HCT116 (cell line): ENCODE measurements at regions not wholly inside any gene's neighbourhood (a gene's known extent, or its start where the extent isn't known, plus 50 kb on each side); places are given as distances from the start of the nearest gene placed in this dataset.

Experiments
- ATAC-seq: fragments of 200-7000 bp; cut with Tn5 transposase; 2 replicates; pipeline ENCODE4 v1.9.1; 2020; ENCODE audit warnings: mild to moderate bottlenecking, moderate library complexity
- BruUV-seq: library from RNA; stranded (reverse); fragments of 400-500 nt; replicated peaks from 2 replicates; lab custom pipeline; 2021; lab: Mats Ljungman, UMichigan
- CTCF ChIA-PET: fragments of 300-600 bp; sonication (Branson Sonifier 250); formaldehyde crosslinking; loops from one replicate; lab custom pipeline; 2021; ENCODE audit warnings: antibody characterized with exemption; lab: Charles Lee
- POLR2A ChIA-PET: fragments of 300-600, 350-600 bp; sonication (Branson Sonifier 250); formaldehyde crosslinking; loops from one replicate; lab custom pipeline; 2021; ENCODE audit warnings: antibody characterized with exemption; lab: Charles Lee
- RAD21 ChIA-PET, 2 experiments: fragments of 300-600 bp; sonication (Branson Sonifier 250); formaldehyde crosslinking; loops; one replicate each; lab custom pipeline; 2023; ENCODE audit warnings: low total read pairs in 2 of 2; ENCODE audit not compliant: uncharacterized antibody in 2 of 2, unreplicated experiment in 2 of 2, low non-redundant PET in 1 of 2; lab: Charles Lee
- DNase-seq: peaks from one replicate; pipeline ENCODE4 v3.0.0-alpha.2; 2010; ENCODE audit warnings: low read depth, low spot score
- H2AFZ ChIP-seq: fragments of 200-600 bp; shearing (Covaris generic), sonication (generic); 2 replicates; pipeline ENCODE4 v1.6.1; 2017; ENCODE audit warnings: low read depth, mixed run types, mixed read lengths, antibody characterized with exemption, low read length; ENCODE audit not compliant: poor library complexity, severe bottlenecking
- H3K27ac ChIP-seq: 2 replicates; pipeline ENCODE4 v1.5.1; 2012; ENCODE audit warnings: low read depth, low read length
- H3K27me3 ChIP-seq: fragments of 200-600 bp; sonication (generic); 2 replicates; pipeline ENCODE4 v1.6.1; 2016; ENCODE audit warnings: mixed run types, low read length, mixed read lengths; ENCODE audit not compliant: insufficient read depth
- H3K36me3 ChIP-seq, 2 experiments: fragments of 200-500 bp in 1 of 2; fragments of 200-600 bp in 1 of 2; sonication (Bioruptor generic) in 1 of 2; sonication (generic) in 1 of 2; 2 replicates each; pipeline versions ENCODE4 v1.5.1 to v1.6.1; 2014 to 2016; ENCODE audit warnings: low read length in 2 of 2, inconsistent platforms in 1 of 2, mixed read lengths in 1 of 2, mixed run types in 1 of 2; ENCODE audit not compliant: insufficient read depth in 2 of 2, control insufficient read depth in 1 of 2
- H3K4me1 ChIP-seq, 2 experiments: fragments of 200-600 bp in 1 of 2; sonication (generic) in 1 of 2; 2 replicates each; pipeline versions ENCODE4 v1.5.1 to v1.6.1; 2012 to 2017; ENCODE audit warnings: low read length in 2 of 2, inconsistent platforms in 1 of 2, mild to moderate bottlenecking in 1 of 2, mixed read lengths in 1 of 2, mixed run types in 1 of 2, moderate library complexity in 1 of 2; ENCODE audit not compliant: insufficient read depth in 2 of 2, control insufficient read depth in 1 of 2
- H3K4me2 ChIP-seq: fragments of 200-600 bp; sonication (generic); 2 replicates; pipeline ENCODE4 v1.6.1; 2017; ENCODE audit warnings: mixed run types, low read length, mixed read lengths
- H3K4me3 ChIP-seq, 2 experiments: fragments of 200-600 bp in 1 of 2; sonication (generic) in 1 of 2; replicated peaks in 1 of 2; 2 replicates each; pipeline ENCODE4 v1.5.1; 2011 to 2016; ENCODE audit warnings: low read length in 2 of 2, control low read depth in 1 of 2, low read depth in 1 of 2, mild to moderate bottlenecking in 1 of 2, mixed read lengths in 1 of 2, mixed run types in 1 of 2
- H3K79me2 ChIP-seq: fragments of 200-600 bp; sonication (generic); 2 replicates; pipeline ENCODE4 v1.6.1; 2017; ENCODE audit warnings: mild to moderate bottlenecking, mixed run types, low read length, moderate library complexity, mixed read lengths; ENCODE audit not compliant: insufficient read depth
- H3K9ac ChIP-seq: fragments of 200-600 bp; sonication (generic); 2 replicates; pipeline ENCODE4 v1.6.1; 2016; ENCODE audit warnings: low read length, mixed read lengths
- H3K9me2 ChIP-seq: fragments of 200-600 bp; sonication (generic), shearing (Covaris generic); 2 replicates; pipeline ENCODE4 v1.6.1; 2017; ENCODE audit warnings: mixed run types, mild to moderate bottlenecking, moderate library complexity; ENCODE audit not compliant: insufficient read depth
- H3K9me3 ChIP-seq, 2 experiments: fragments of 200-500 bp in 1 of 2; fragments of 200-600 bp in 1 of 2; sonication (Bioruptor generic) in 1 of 2; sonication (generic) in 1 of 2; 2 replicates each; pipeline ENCODE4 v1.6.1; 2014 to 2017; ENCODE audit warnings: low read length in 2 of 2, mixed read lengths in 2 of 2, inconsistent platforms in 1 of 2, low read depth in 1 of 2, mild to moderate bottlenecking in 1 of 2, mixed run types in 1 of 2, moderate library complexity in 1 of 2; ENCODE audit not compliant: control insufficient read depth in 1 of 2, insufficient read depth in 1 of 2
- H4K20me1 ChIP-seq: fragments of 200-600 bp; sonication (generic), shearing (Covaris generic); 2 replicates; pipeline ENCODE4 v1.6.1; 2017; ENCODE audit warnings: mixed run types, mild to moderate bottlenecking, moderate library complexity; ENCODE audit not compliant: insufficient read depth
- ATF3 ChIP-seq: IDR thresholded peaks from 2 replicates; pipeline ENCODE4 v1.6.1; 2012
- CBX3 ChIP-seq: IDR thresholded peaks from 2 replicates; pipeline ENCODE4 v1.6.1; 2012; ENCODE audit warnings: low read depth
- CEBPB ChIP-seq: IDR thresholded peaks from 2 replicates; pipeline ENCODE4 v1.6.1; 2012; ENCODE audit warnings: low read depth
- EGR1 ChIP-seq: IDR thresholded peaks from 2 replicates; pipeline ENCODE4 v1.6.1; 2012; ENCODE audit warnings: low read depth
- ELF1 ChIP-seq: IDR thresholded peaks from 2 replicates; pipeline ENCODE4 v1.6.1; 2012; ENCODE audit warnings: low read depth, borderline replicate concordance
- EZH2 ChIP-seq: fragments of 200-600 bp; sonication (generic); IDR thresholded peaks from 2 replicates; pipeline ENCODE4 v1.6.1; 2017; ENCODE audit warnings: antibody characterized with exemption, mixed run types
- FOSL1 ChIP-seq: IDR thresholded peaks from 2 replicates; pipeline ENCODE4 v1.6.1; 2012; ENCODE audit warnings: low read depth
- JUND ChIP-seq: IDR thresholded peaks from 2 replicates; pipeline ENCODE4 v1.6.1; 2012
- POLR2A ChIP-seq: IDR thresholded peaks from 2 replicates; pipeline ENCODE4 v1.7.0; 2011; ENCODE audit warnings: borderline replicate concordance; ENCODE audit not compliant: insufficient read depth, insufficient read length; ENCODE audit errors: extremely low read depth
- SP1 ChIP-seq: IDR thresholded peaks from 2 replicates; pipeline ENCODE4 v1.6.1; 2012; ENCODE audit warnings: low read depth
- SRF ChIP-seq: IDR thresholded peaks from 2 replicates; pipeline ENCODE4 v1.6.1; 2012; ENCODE audit warnings: low read depth
- ZBTB33 ChIP-seq: IDR thresholded peaks from 2 replicates; pipeline ENCODE4 v1.6.1; 2011; ENCODE audit warnings: mild to moderate bottlenecking, low read length, moderate library complexity; ENCODE audit not compliant: insufficient replicate concordance; ENCODE audit errors: extremely low read depth
- ZFX ChIP-seq: fragments of 450-650 bp; IDR thresholded peaks from 2 replicates; pipeline ENCODE4 v1.6.1; 2017
- ZNF274 ChIP-seq: fragments of 200-500 bp; sonication (Bioruptor generic); IDR thresholded peaks from 2 replicates; pipeline ENCODE4 v1.6.1; 2014; ENCODE audit warnings: mild to moderate bottlenecking, low read depth, low read length, inconsistent platforms
- intact Hi-C: fragments of 100-400 bp; cut with micrococcal nuclease; formaldehyde crosslinking; loops from 2 replicates; pipeline ENCODE4 v1.10.0; 2022
- TF ChIP-seq, protein P1 (sequence below), 3 experiments: fragments of 200-600 bp in 1 of 3; sonication (generic) in 1 of 3; IDR thresholded peaks in 2 of 3; conservative IDR thresholded peaks in 1 of 3; 2 replicates each; pipeline ENCODE4 v1.5.1; 2012 to 2017; ENCODE audit warnings: low read depth in 2 of 3, low read length in 2 of 3, antibody characterized with exemption in 1 of 3, borderline replicate concordance in 1 of 3, control low read depth in 1 of 3, mild to moderate bottlenecking in 1 of 3, mixed read lengths in 1 of 3, mixed run types in 1 of 3, moderate library complexity in 1 of 3; ENCODE audit not compliant: insufficient read depth in 1 of 3
- TF ChIP-seq, protein P2 (sequence below): IDR thresholded peaks from 2 replicates; pipeline ENCODE4 v1.6.1; 2012

- TF ChIP-seq POLR2A (no peak), EGR1 (no peak), FOSL1 (no peak), ZBTB33 (no peak)
- TF ChIP-seq, protein P1, sequence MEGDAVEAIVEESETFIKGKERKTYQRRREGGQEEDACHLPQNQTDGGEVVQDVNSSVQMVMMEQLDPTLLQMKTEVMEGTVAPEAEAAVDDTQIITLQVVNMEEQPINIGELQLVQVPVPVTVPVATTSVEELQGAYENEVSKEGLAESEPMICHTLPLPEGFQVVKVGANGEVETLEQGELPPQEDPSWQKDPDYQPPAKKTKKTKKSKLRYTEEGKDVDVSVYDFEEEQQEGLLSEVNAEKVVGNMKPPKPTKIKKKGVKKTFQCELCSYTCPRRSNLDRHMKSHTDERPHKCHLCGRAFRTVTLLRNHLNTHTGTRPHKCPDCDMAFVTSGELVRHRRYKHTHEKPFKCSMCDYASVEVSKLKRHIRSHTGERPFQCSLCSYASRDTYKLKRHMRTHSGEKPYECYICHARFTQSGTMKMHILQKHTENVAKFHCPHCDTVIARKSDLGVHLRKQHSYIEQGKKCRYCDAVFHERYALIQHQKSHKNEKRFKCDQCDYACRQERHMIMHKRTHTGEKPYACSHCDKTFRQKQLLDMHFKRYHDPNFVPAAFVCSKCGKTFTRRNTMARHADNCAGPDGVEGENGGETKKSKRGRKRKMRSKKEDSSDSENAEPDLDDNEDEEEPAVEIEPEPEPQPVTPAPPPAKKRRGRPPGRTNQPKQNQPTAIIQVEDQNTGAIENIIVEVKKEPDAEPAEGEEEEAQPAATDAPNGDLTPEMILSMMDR (IDR thresholded peaks at IDR 0.05 in 2 of 3, conservative IDR thresholded peaks at IDR 0.05 in 1 of 3; ENCODE audit: borderline replicate concordance in 1 of 3, insufficient read depth in 1 of 3, low read depth in 2 of 3, low read length in 2 of 3): no peak
- TF ChIP-seq, protein P2, sequence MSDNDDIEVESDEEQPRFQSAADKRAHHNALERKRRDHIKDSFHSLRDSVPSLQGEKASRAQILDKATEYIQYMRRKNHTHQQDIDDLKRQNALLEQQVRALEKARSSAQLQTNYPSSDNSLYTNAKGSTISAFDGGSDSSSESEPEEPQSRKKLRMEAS: no peak
These were observed 129.6 kb downstream of the EDN1 start (continued) for GRCh38 chr6:12419631-12420272.

DNA sequence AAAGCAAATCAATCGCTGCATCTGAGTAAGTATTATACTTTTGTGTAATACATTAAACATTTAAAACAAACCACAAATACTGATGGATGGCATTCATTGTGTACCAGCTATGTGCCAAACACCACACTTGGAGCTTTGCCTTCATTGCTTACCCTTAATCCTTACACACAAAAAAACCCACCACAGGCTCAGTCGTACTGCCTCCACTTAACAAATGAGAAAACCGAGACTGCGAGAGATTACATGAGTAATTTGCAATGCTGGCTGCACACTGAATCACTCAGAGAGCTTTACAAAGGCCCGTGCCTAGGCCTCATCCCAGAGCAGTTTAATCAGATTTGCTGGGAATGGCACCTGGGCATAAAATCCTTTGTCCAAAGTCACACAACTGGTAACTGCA lies 130.5 kb downstream of the EDN1 start:
- H3K36me3 ChIP-seq: no peaks in the 10 kb centered on the region
- POLR2A ChIA-PET: no interaction called here
- RAD21 ChIA-PET: no interaction called here
- H3K27me3 ChIP-seq: no peaks in the 10 kb centered on the region
- peaks cover 0 to 6% of the 10 kb centered on the region in 2 experiments; a peak in 1 of 4 replicates for H3K9me3 ChIP-seq
- no TSS peak for BruUV-seq
- no peak overlapping the region for H3K4me2 ChIP-seq
- H3K4me3 ChIP-seq: no peak overlapping the region
- no peak overlapping the region for H3K27ac ChIP-seq
- CTCF ChIA-PET: no interaction called here
- intact Hi-C loops: no loop called here
- H3K4me1 ChIP-seq: no peaks in the 10 kb centered on the region
- H3K79me2 ChIP-seq: no peaks in the 10 kb centered on the region
- no peaks in the 10 kb centered on the region for H4K20me1 ChIP-seq
- H3K9ac ChIP-seq: no peak overlapping the region
- ATAC-seq (no peak), DNase-seq (no peak)
- H2AFZ ChIP-seq: no peak overlapping the region
- H3K9me2 ChIP-seq: no peaks in the 10 kb centered on the region
- TF ChIP-seq SP1: no peak
- no peak for TF ChIP-seq CBX3
- no peak for TF ChIP-seq ELF1
- TF ChIP-seq EZH2: no peak
- TF ChIP-seq ZNF274: no peak
- TF ChIP-seq ATF3: no peak
- TF ChIP-seq CEBPB: no peak
- TF ChIP-seq, protein P2: no peak
- TF ChIP-seq EGR1: no peak
- TF ChIP-seq SRF: no peak
- TF ChIP-seq JUND: no peak
- no peak for TF ChIP-seq ZFX
- TF ChIP-seq, all 23 proteins: peak for 0
